ENCODE measurements at regions not wholly inside any gene's neighbourhood (a gene's known extent, or its start where the extent isn't known, plus 50 kb on each side); places are given as distances from the start of the nearest gene placed in this dataset.
"Not testable (repeated sequence)": the region's sequence is repeated elsewhere in the genome, so short reads cannot be mapped to it uniquely, and the experiment has no call there.

GRCh38 chr20:56735084-56735642 lies 106.1 kb downstream of the TFAP2C start:
- intact Hi-C loops (cut with micrococcal nuclease), result no loop called here
- DNase-seq (ENCODE audit: low spot score), result no peak
- no peaks in the 10 kb centered on the region for H3K4me1 Mint-ChIP-seq (ENCODE audit: low read depth)
- no peak overlapping the region for H3K4me3 Mint-ChIP-seq
- H3K27ac Mint-ChIP-seq, result no peak overlapping the region
- H3K27me3 Mint-ChIP-seq (ENCODE audit: insufficient read depth), result peaks cover 20% of the 10 kb centered on the region
- H3K36me3 Mint-ChIP-seq (ENCODE audit: low read depth), result no peaks in the 10 kb centered on the region
- no peaks in the 10 kb centered on the region for H3K9me3 Mint-ChIP-seq

GRCh38 chr20:56736285-56736857 lies 107.3 kb downstream of the TFAP2C start:
- Mint-ChIP-seq H3K27me3 (ENCODE audit: insufficient read depth) (peaks cover 20% of the 10 kb centered on the region), H3K27ac (no peak overlapping the region), H3K4me3 (no peak overlapping the region), H3K4me1 (ENCODE audit: low read depth) (no peaks in the 10 kb centered on the region), H3K9me3 (no peaks in the 10 kb centered on the region), H3K36me3 (ENCODE audit: low read depth) (no peaks in the 10 kb centered on the region)
- intact Hi-C loops (cut with micrococcal nuclease), result no loop called here
- no peak for DNase-seq (ENCODE audit: low spot score)

GRCh38 chr20:56744325-56744821 lies 115.3 kb downstream of the TFAP2C start:
- H3K4me1 Mint-ChIP-seq (ENCODE audit: low read depth); H3K27me3 Mint-ChIP-seq (ENCODE audit: insufficient read depth); H3K9me3 Mint-ChIP-seq; intact Hi-C loops (cut with micrococcal nuclease); H3K4me3 Mint-ChIP-seq; H3K27ac Mint-ChIP-seq; H3K36me3 Mint-ChIP-seq (ENCODE audit: low read depth); DNase-seq (ENCODE audit: low spot score): not testable (repeated sequence)

GRCh38 chr20:56748476-56749377 lies 119.6 kb downstream of the TFAP2C start:
- DNase-seq (ENCODE audit: low spot score), result no peak
- Mint-ChIP-seq H3K27me3 (ENCODE audit: insufficient read depth) (peaks cover 2% of the 10 kb centered on the region), H3K27ac (no peak overlapping the region), H3K4me3 (no peak overlapping the region), H3K36me3 (ENCODE audit: low read depth) (no peaks in the 10 kb centered on the region), H3K4me1 (ENCODE audit: low read depth) (no peaks in the 10 kb centered on the region), H3K9me3 (no peaks in the 10 kb centered on the region)
- intact Hi-C loops (cut with micrococcal nuclease), result no loop called here

GRCh38 chr20:56750430-56750829 lies 121.3 kb downstream of the TFAP2C start:
- intact Hi-C loops (cut with micrococcal nuclease), result no loop called here
- DNase-seq (ENCODE audit: low spot score), result no peak
- H3K36me3 Mint-ChIP-seq (ENCODE audit: low read depth), result no peaks in the 10 kb centered on the region
- H3K4me3 Mint-ChIP-seq, result no peak overlapping the region
- peaks cover 2% of the 10 kb centered on the region for H3K27me3 Mint-ChIP-seq (ENCODE audit: insufficient read depth)
- H3K4me1 Mint-ChIP-seq (ENCODE audit: low read depth), result no peaks in the 10 kb centered on the region
- no peak overlapping the region for H3K27ac Mint-ChIP-seq
- H3K9me3 Mint-ChIP-seq, result no peaks in the 10 kb centered on the region

GRCh38 chr20:56752274-56752673 lies 123.2 kb downstream of the TFAP2C start:
- intact Hi-C loops (cut with micrococcal nuclease), result no loop called here
- Mint-ChIP-seq H3K27ac (no peak overlapping the region), H3K4me3 (no peak overlapping the region), H3K36me3 (ENCODE audit: low read depth) (no peaks in the 10 kb centered on the region), H3K27me3 (ENCODE audit: insufficient read depth) (peaks cover 2% of the 10 kb centered on the region), H3K4me1 (ENCODE audit: low read depth) (no peaks in the 10 kb centered on the region), H3K9me3 (no peaks in the 10 kb centered on the region)
- DNase-seq (ENCODE audit: low spot score), result no peak

GRCh38 chr20:56755201-56755600 lies 126.1 kb downstream of the TFAP2C start:
- intact Hi-C loops (cut with micrococcal nuclease), result no loop called here
- Mint-ChIP-seq H3K27ac (no peak overlapping the region), H3K9me3 (no peaks in the 10 kb centered on the region), H3K36me3 (ENCODE audit: low read depth) (no peaks in the 10 kb centered on the region), H3K27me3 (ENCODE audit: insufficient read depth) (no peaks in the 10 kb centered on the region), H3K4me1 (ENCODE audit: low read depth) (no peaks in the 10 kb centered on the region), H3K4me3 (no peak overlapping the region)
- no peak for DNase-seq (ENCODE audit: low spot score)

GRCh38 chr20:56756658-56757057 lies 127.6 kb downstream of the TFAP2C start:
- H3K4me3 Mint-ChIP-seq; H3K27me3 Mint-ChIP-seq (ENCODE audit: insufficient read depth); H3K9me3 Mint-ChIP-seq; H3K36me3 Mint-ChIP-seq (ENCODE audit: low read depth); H3K4me1 Mint-ChIP-seq (ENCODE audit: low read depth); H3K27ac Mint-ChIP-seq; intact Hi-C loops (cut with micrococcal nuclease); DNase-seq (ENCODE audit: low spot score): not testable (repeated sequence)

- intact Hi-C loops (cut with micrococcal nuclease), result no loop called here
- no peaks in the 10 kb centered on the region for H3K4me1 Mint-ChIP-seq (ENCODE audit: low read depth)
- no peaks in the 10 kb centered on the region for H3K27me3 Mint-ChIP-seq (ENCODE audit: insufficient read depth)
- no peak overlapping the region for H3K4me3 Mint-ChIP-seq
- no peaks in the 10 kb centered on the region for H3K9me3 Mint-ChIP-seq
- DNase-seq (ENCODE audit: low spot score), result no peak
- no peaks in the 10 kb centered on the region for H3K36me3 Mint-ChIP-seq (ENCODE audit: low read depth)
- no peak overlapping the region for H3K27ac Mint-ChIP-seq
These were observed 129.6 kb downstream of the TFAP2C start for GRCh38 chr20:56758706-56759105.

- Mint-ChIP-seq H3K4me1 (ENCODE audit: low read depth) (no peaks in the 10 kb centered on the region), H3K36me3 (ENCODE audit: low read depth) (no peaks in the 10 kb centered on the region), H3K9me3 (no peaks in the 10 kb centered on the region), H3K4me3 (no peak overlapping the region), H3K27ac (no peak overlapping the region), H3K27me3 (ENCODE audit: insufficient read depth) (no peaks in the 10 kb centered on the region)
- intact Hi-C loops (cut with micrococcal nuclease), result no loop called here
- no peak for DNase-seq (ENCODE audit: low spot score)
These were observed 130.7 kb downstream of the TFAP2C start for GRCh38 chr20:56759741-56760278.

GRCh38 chr20:56760610-56761009 lies 131.5 kb downstream of the TFAP2C start:
- no peaks in the 10 kb centered on the region for H3K9me3 Mint-ChIP-seq
- H3K27ac Mint-ChIP-seq, result no peak overlapping the region
- H3K4me3 Mint-ChIP-seq, result no peak overlapping the region
- no peaks in the 10 kb centered on the region for H3K36me3 Mint-ChIP-seq (ENCODE audit: low read depth)
- intact Hi-C loops (cut with micrococcal nuclease), result no loop called here
- DNase-seq (ENCODE audit: low spot score), result no peak
- no peaks in the 10 kb centered on the region for H3K4me1 Mint-ChIP-seq (ENCODE audit: low read depth)
- no peaks in the 10 kb centered on the region for H3K27me3 Mint-ChIP-seq (ENCODE audit: insufficient read depth)

- Mint-ChIP-seq H3K4me3 (no peak overlapping the region), H3K27me3 (ENCODE audit: insufficient read depth) (no peaks in the 10 kb centered on the region), H3K9me3 (no peaks in the 10 kb centered on the region), H3K4me1 (ENCODE audit: low read depth) (no peaks in the 10 kb centered on the region), H3K36me3 (ENCODE audit: low read depth) (no peaks in the 10 kb centered on the region), H3K27ac (no peak overlapping the region)
- intact Hi-C loops (cut with micrococcal nuclease), result no loop called here
- no peak for DNase-seq (ENCODE audit: low spot score)
These were observed 132.3 kb downstream of the TFAP2C start for GRCh38 chr20:56761393-56761792.

- H3K36me3 Mint-ChIP-seq (ENCODE audit: low read depth), result no peaks in the 10 kb centered on the region
- DNase-seq (ENCODE audit: low spot score), result no peak
- no peaks in the 10 kb centered on the region for H3K4me1 Mint-ChIP-seq (ENCODE audit: low read depth)
- no peak overlapping the region for H3K4me3 Mint-ChIP-seq
- no peaks in the 10 kb centered on the region for H3K9me3 Mint-ChIP-seq
- H3K27ac Mint-ChIP-seq, result no peak overlapping the region
- intact Hi-C loops (cut with micrococcal nuclease), result no loop called here
- H3K27me3 Mint-ChIP-seq (ENCODE audit: insufficient read depth), result no peaks in the 10 kb centered on the region
These were observed 133.3 kb downstream of the TFAP2C start for GRCh38 chr20:56762401-56762800.

Measured in activated T-helper 1 cell treated with anti-CD3 and anti-CD28 coated beads, Interleukin-12 subunit alpha, Interleukin-12 subunit beta, Interleukin-2, Interleukin-4 antibody, amounts not matched to agents 30 ng/mL and 10 ng/mL and 1 ng/mL, durations not matched to agents 14 hours and 24 hours and 36 hours (primary cell).